Testis (tissue), 2 donors: ENCODE measurements at regions not wholly inside any gene's neighbourhood (a gene's known extent, or its start where the extent isn't known, plus 50 kb on each side); places are given as distances from the start of the nearest gene placed in this dataset.

Source experiments
- CTCF ChIP-seq, 3 experiments: fragments of 450-650 bp in 2 of 3; fragments of 200-600 bp in 1 of 3; sonication (generic) in 1 of 3; IDR thresholded peaks; one replicate each; pipeline ENCODE4 v1.5.1; 2016 to 2019; ENCODE audit warnings: antibody characterized with exemption in 3 of 3, mild to moderate bottlenecking in 2 of 3, moderate library complexity in 1 of 3
- POLR2A ChIP-seq: fragments of 450-650 bp; IDR thresholded peaks from one replicate; pipeline ENCODE4 v1.6.1; 2017; ENCODE audit warnings: antibody characterized with exemption, mild to moderate bottlenecking, moderate library complexity

GRCh38 chr2:174683392-174683759 lies 80.9 kb downstream of the CHRNA1 start:
- no peak for TF ChIP-seq POLR2A
- TF ChIP-seq CTCF (IDR thresholded peaks at IDR 0.05), result no peak
